HCT116 (cell line): ENCODE measurements at regions not wholly inside any gene's neighbourhood (a gene's known extent, or its start where the extent isn't known, plus 50 kb on each side); places are given as distances from the start of the nearest gene placed in this dataset.

Source experiments
- ATAC-seq: fragments of 200-7000 bp; cut with Tn5 transposase; 2 replicates; pipeline ENCODE4 v1.9.1; 2020; ENCODE audit warnings: mild to moderate bottlenecking, moderate library complexity
- BruUV-seq: library from RNA; stranded (reverse); fragments of 400-500 nt; replicated peaks from 2 replicates; lab custom pipeline; 2021; lab: Mats Ljungman, UMichigan
- CTCF ChIA-PET: fragments of 300-600 bp; sonication (Branson Sonifier 250); formaldehyde crosslinking; loops from one replicate; lab custom pipeline; 2021; ENCODE audit warnings: antibody characterized with exemption; lab: Charles Lee
- POLR2A ChIA-PET: fragments of 300-600, 350-600 bp; sonication (Branson Sonifier 250); formaldehyde crosslinking; loops from one replicate; lab custom pipeline; 2021; ENCODE audit warnings: antibody characterized with exemption; lab: Charles Lee
- RAD21 ChIA-PET, 2 experiments: fragments of 300-600 bp; sonication (Branson Sonifier 250); formaldehyde crosslinking; loops; one replicate each; lab custom pipeline; 2023; ENCODE audit warnings: low total read pairs in 2 of 2; ENCODE audit not compliant: uncharacterized antibody in 2 of 2, unreplicated experiment in 2 of 2, low non-redundant PET in 1 of 2; lab: Charles Lee
- DNase-seq: peaks from one replicate; pipeline ENCODE4 v3.0.0-alpha.2; 2010; ENCODE audit warnings: low read depth, low spot score
- H2AFZ ChIP-seq: fragments of 200-600 bp; shearing (Covaris generic), sonication (generic); 2 replicates; pipeline ENCODE4 v1.6.1; 2017; ENCODE audit warnings: low read depth, mixed run types, mixed read lengths, antibody characterized with exemption, low read length; ENCODE audit not compliant: poor library complexity, severe bottlenecking
- H3K27ac ChIP-seq: 2 replicates; pipeline ENCODE4 v1.5.1; 2012; ENCODE audit warnings: low read depth, low read length
- H3K27me3 ChIP-seq: fragments of 200-600 bp; sonication (generic); 2 replicates; pipeline ENCODE4 v1.6.1; 2016; ENCODE audit warnings: mixed run types, low read length, mixed read lengths; ENCODE audit not compliant: insufficient read depth
- H3K36me3 ChIP-seq, 2 experiments: fragments of 200-500 bp in 1 of 2; fragments of 200-600 bp in 1 of 2; sonication (Bioruptor generic) in 1 of 2; sonication (generic) in 1 of 2; 2 replicates each; pipeline versions ENCODE4 v1.5.1 to v1.6.1; 2014 to 2016; ENCODE audit warnings: low read length in 2 of 2, inconsistent platforms in 1 of 2, mixed read lengths in 1 of 2, mixed run types in 1 of 2; ENCODE audit not compliant: insufficient read depth in 2 of 2, control insufficient read depth in 1 of 2
- H3K4me1 ChIP-seq, 2 experiments: fragments of 200-600 bp in 1 of 2; sonication (generic) in 1 of 2; 2 replicates each; pipeline versions ENCODE4 v1.5.1 to v1.6.1; 2012 to 2017; ENCODE audit warnings: low read length in 2 of 2, inconsistent platforms in 1 of 2, mild to moderate bottlenecking in 1 of 2, mixed read lengths in 1 of 2, mixed run types in 1 of 2, moderate library complexity in 1 of 2; ENCODE audit not compliant: insufficient read depth in 2 of 2, control insufficient read depth in 1 of 2
- H3K4me2 ChIP-seq: fragments of 200-600 bp; sonication (generic); 2 replicates; pipeline ENCODE4 v1.6.1; 2017; ENCODE audit warnings: mixed run types, low read length, mixed read lengths
- H3K4me3 ChIP-seq, 2 experiments: fragments of 200-600 bp in 1 of 2; sonication (generic) in 1 of 2; replicated peaks in 1 of 2; 2 replicates each; pipeline ENCODE4 v1.5.1; 2011 to 2016; ENCODE audit warnings: low read length in 2 of 2, control low read depth in 1 of 2, low read depth in 1 of 2, mild to moderate bottlenecking in 1 of 2, mixed read lengths in 1 of 2, mixed run types in 1 of 2
- H3K79me2 ChIP-seq: fragments of 200-600 bp; sonication (generic); 2 replicates; pipeline ENCODE4 v1.6.1; 2017; ENCODE audit warnings: mild to moderate bottlenecking, mixed run types, low read length, moderate library complexity, mixed read lengths; ENCODE audit not compliant: insufficient read depth
- H3K9ac ChIP-seq: fragments of 200-600 bp; sonication (generic); 2 replicates; pipeline ENCODE4 v1.6.1; 2016; ENCODE audit warnings: low read length, mixed read lengths
- H3K9me2 ChIP-seq: fragments of 200-600 bp; sonication (generic), shearing (Covaris generic); 2 replicates; pipeline ENCODE4 v1.6.1; 2017; ENCODE audit warnings: mixed run types, mild to moderate bottlenecking, moderate library complexity; ENCODE audit not compliant: insufficient read depth
- H3K9me3 ChIP-seq, 2 experiments: fragments of 200-500 bp in 1 of 2; fragments of 200-600 bp in 1 of 2; sonication (Bioruptor generic) in 1 of 2; sonication (generic) in 1 of 2; 2 replicates each; pipeline ENCODE4 v1.6.1; 2014 to 2017; ENCODE audit warnings: low read length in 2 of 2, mixed read lengths in 2 of 2, inconsistent platforms in 1 of 2, low read depth in 1 of 2, mild to moderate bottlenecking in 1 of 2, mixed run types in 1 of 2, moderate library complexity in 1 of 2; ENCODE audit not compliant: control insufficient read depth in 1 of 2, insufficient read depth in 1 of 2
- H4K20me1 ChIP-seq: fragments of 200-600 bp; sonication (generic), shearing (Covaris generic); 2 replicates; pipeline ENCODE4 v1.6.1; 2017; ENCODE audit warnings: mixed run types, mild to moderate bottlenecking, moderate library complexity; ENCODE audit not compliant: insufficient read depth
- CEBPB ChIP-seq: IDR thresholded peaks from 2 replicates; pipeline ENCODE4 v1.6.1; 2012; ENCODE audit warnings: low read depth
- EGR1 ChIP-seq: IDR thresholded peaks from 2 replicates; pipeline ENCODE4 v1.6.1; 2012; ENCODE audit warnings: low read depth
- ELF1 ChIP-seq: IDR thresholded peaks from 2 replicates; pipeline ENCODE4 v1.6.1; 2012; ENCODE audit warnings: low read depth, borderline replicate concordance
- EZH2 ChIP-seq: fragments of 200-600 bp; sonication (generic); IDR thresholded peaks from 2 replicates; pipeline ENCODE4 v1.6.1; 2017; ENCODE audit warnings: antibody characterized with exemption, mixed run types
- EZH2phosphoT487 ChIP-seq: fragments of 200-600 bp; IDR thresholded peaks from 2 replicates; pipeline ENCODE4 v1.6.1; 2018; ENCODE audit warnings: antibody characterized with exemption, borderline replicate concordance
- MAX ChIP-seq: IDR thresholded peaks from 2 replicates; pipeline ENCODE4 v1.6.1; 2012
- POLR2AphosphoS5 ChIP-seq: IDR thresholded peaks from 2 replicates; pipeline ENCODE4 v1.6.1; 2011; ENCODE audit warnings: mild to moderate bottlenecking, low read depth, low read length, moderate library complexity
- RAD21 ChIP-seq: IDR thresholded peaks from 2 replicates; pipeline ENCODE4 v1.6.1; 2012; ENCODE audit warnings: low read depth, mild to moderate bottlenecking
- SIN3A ChIP-seq: IDR thresholded peaks from 2 replicates; pipeline ENCODE4 v1.6.1; 2012; ENCODE audit warnings: low read depth
- SP1 ChIP-seq: IDR thresholded peaks from 2 replicates; pipeline ENCODE4 v1.6.1; 2012; ENCODE audit warnings: low read depth
- SRF ChIP-seq: IDR thresholded peaks from 2 replicates; pipeline ENCODE4 v1.6.1; 2012; ENCODE audit warnings: low read depth
- TCF7L2 ChIP-seq: IDR thresholded peaks from 2 replicates; pipeline ENCODE4 v1.7.0; 2011; ENCODE audit warnings: borderline replicate concordance, inconsistent platforms; ENCODE audit not compliant: insufficient read depth, insufficient read length; ENCODE audit errors: extremely low read depth
- ZNF274 ChIP-seq: fragments of 200-500 bp; sonication (Bioruptor generic); IDR thresholded peaks from 2 replicates; pipeline ENCODE4 v1.6.1; 2014; ENCODE audit warnings: mild to moderate bottlenecking, low read depth, low read length, inconsistent platforms
- intact Hi-C: fragments of 100-400 bp; cut with micrococcal nuclease; formaldehyde crosslinking; loops from 2 replicates; pipeline ENCODE4 v1.10.0; 2022
- TF ChIP-seq, protein P1 (sequence below): IDR thresholded peaks from 2 replicates; pipeline ENCODE4 v1.6.1; 2012
- TF ChIP-seq, protein P2 (sequence below): IDR thresholded peaks from 2 replicates; pipeline ENCODE4 v1.6.1; 2011; ENCODE audit warnings: mild to moderate bottlenecking, low read length, moderate library complexity; ENCODE audit not compliant: insufficient replicate concordance; ENCODE audit errors: extremely low read depth
- TF ChIP-seq, protein P3 (sequence below): IDR thresholded peaks from 2 replicates; pipeline ENCODE4 v1.6.1; 2012; ENCODE audit warnings: low read depth

GRCh38 chr10:85377029-85377806, 989.4 kb downstream of the GRID1 start:
- POLR2A ChIA-PET: no interaction called here
- intact Hi-C loops: no loop called here
- Histone ChIP-seq H3K27ac (no peak overlapping the region), H3K4me3 (no peak overlapping the region), H3K36me3 (no peaks in the 10 kb centered on the region), H3K9ac (no peak overlapping the region), H3K9me2 (no peaks in the 10 kb centered on the region), H3K79me2 (no peaks in the 10 kb centered on the region), H2AFZ (no peak overlapping the region), H4K20me1 (no peaks in the 10 kb centered on the region), H3K4me1 (no peaks in the 10 kb centered on the region), H3K4me2 (no peak overlapping the region), H3K27me3 (peaks cover 20% of the 10 kb centered on the region), H3K9me3 (no peaks in the 10 kb centered on the region)
- CTCF ChIA-PET: no interaction called here
- DNase-seq: no peak
- RAD21 ChIA-PET: no interaction called here
- no TSS peak for BruUV-seq
- no peak for TF ChIP-seq ELF1
- TF ChIP-seq SP1: no peak
- TF ChIP-seq EZH2phosphoT487: no peak
- no peak for TF ChIP-seq SRF
- TF ChIP-seq, protein P1, sequence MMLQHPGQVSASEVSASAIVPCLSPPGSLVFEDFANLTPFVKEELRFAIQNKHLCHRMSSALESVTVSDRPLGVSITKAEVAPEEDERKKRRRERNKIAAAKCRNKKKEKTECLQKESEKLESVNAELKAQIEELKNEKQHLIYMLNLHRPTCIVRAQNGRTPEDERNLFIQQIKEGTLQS: no peak
- TF ChIP-seq, protein P2, sequence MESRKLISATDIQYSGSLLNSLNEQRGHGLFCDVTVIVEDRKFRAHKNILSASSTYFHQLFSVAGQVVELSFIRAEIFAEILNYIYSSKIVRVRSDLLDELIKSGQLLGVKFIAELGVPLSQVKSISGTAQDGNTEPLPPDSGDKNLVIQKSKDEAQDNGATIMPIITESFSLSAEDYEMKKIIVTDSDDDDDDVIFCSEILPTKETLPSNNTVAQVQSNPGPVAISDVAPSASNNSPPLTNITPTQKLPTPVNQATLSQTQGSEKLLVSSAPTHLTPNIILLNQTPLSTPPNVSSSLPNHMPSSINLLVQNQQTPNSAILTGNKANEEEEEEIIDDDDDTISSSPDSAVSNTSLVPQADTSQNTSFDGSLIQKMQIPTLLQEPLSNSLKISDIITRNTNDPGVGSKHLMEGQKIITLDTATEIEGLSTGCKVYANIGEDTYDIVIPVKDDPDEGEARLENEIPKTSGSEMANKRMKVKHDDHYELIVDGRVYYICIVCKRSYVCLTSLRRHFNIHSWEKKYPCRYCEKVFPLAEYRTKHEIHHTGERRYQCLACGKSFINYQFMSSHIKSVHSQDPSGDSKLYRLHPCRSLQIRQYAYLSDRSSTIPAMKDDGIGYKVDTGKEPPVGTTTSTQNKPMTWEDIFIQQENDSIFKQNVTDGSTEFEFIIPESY: no peak
- TF ChIP-seq CEBPB: no peak
- TF ChIP-seq RAD21: no peak
- no peak for TF ChIP-seq POLR2AphosphoS5
- TF ChIP-seq TCF7L2: no peak
- no peak for TF ChIP-seq MAX
- no peak for TF ChIP-seq ZNF274
- no peak for TF ChIP-seq EGR1
- no peak for TF ChIP-seq EZH2
- TF ChIP-seq, protein P3, sequence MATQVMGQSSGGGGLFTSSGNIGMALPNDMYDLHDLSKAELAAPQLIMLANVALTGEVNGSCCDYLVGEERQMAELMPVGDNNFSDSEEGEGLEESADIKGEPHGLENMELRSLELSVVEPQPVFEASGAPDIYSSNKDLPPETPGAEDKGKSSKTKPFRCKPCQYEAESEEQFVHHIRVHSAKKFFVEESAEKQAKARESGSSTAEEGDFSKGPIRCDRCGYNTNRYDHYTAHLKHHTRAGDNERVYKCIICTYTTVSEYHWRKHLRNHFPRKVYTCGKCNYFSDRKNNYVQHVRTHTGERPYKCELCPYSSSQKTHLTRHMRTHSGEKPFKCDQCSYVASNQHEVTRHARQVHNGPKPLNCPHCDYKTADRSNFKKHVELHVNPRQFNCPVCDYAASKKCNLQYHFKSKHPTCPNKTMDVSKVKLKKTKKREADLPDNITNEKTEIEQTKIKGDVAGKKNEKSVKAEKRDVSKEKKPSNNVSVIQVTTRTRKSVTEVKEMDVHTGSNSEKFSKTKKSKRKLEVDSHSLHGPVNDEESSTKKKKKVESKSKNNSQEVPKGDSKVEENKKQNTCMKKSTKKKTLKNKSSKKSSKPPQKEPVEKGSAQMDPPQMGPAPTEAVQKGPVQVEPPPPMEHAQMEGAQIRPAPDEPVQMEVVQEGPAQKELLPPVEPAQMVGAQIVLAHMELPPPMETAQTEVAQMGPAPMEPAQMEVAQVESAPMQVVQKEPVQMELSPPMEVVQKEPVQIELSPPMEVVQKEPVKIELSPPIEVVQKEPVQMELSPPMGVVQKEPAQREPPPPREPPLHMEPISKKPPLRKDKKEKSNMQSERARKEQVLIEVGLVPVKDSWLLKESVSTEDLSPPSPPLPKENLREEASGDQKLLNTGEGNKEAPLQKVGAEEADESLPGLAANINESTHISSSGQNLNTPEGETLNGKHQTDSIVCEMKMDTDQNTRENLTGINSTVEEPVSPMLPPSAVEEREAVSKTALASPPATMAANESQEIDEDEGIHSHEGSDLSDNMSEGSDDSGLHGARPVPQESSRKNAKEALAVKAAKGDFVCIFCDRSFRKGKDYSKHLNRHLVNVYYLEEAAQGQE: no peak
- TF ChIP-seq SIN3A: no peak
- no peak for ATAC-seq
